HG03066 (cell line): ENCODE measurements at regions not wholly inside any gene's neighbourhood (a gene's known extent, or its start where the extent isn't known, plus 50 kb on each side); places are given as distances from the start of the nearest gene placed in this dataset.

ENCODE experiments used
- ATAC-seq: cut with Tn5 transposase; IDR thresholded peaks from one replicate; pipeline ENCODE4 v1.9.1; 2021; ENCODE audit warnings: low read depth; ENCODE audit not compliant: unreplicated experiment

GRCh38 chr11:122186439-122187080 is 70.5 kb upstream of the BLID start:
- no peak for ATAC-seq

GRCh38 chr11:122183933-122184332 is 67.9 kb upstream of the BLID start:
- ATAC-seq = no peak

- no peak for ATAC-seq
Observed at GRCh38 chr11:122181893-122182292, 65.9 kb upstream of the BLID start.

GRCh38 chr11:122181372-122181771 is 65.4 kb upstream of the BLID start:
- no peak for ATAC-seq

- no peak for ATAC-seq
Observed at GRCh38 chr11:122179961-122180834, 64.2 kb upstream of the BLID start.

- no peak for ATAC-seq
Observed at GRCh38 chr11:122178795-122179194, 62.8 kb upstream of the BLID start.

- ATAC-seq = no peak
Observed at GRCh38 chr11:122177238-122177637, 61.2 kb upstream of the BLID start.

GRCh38 chr11:122176651-122177050 is 60.6 kb upstream of the BLID start:
- ATAC-seq = no peak

GRCh38 chr11:122175306-122175705 is 59.3 kb upstream of the BLID start:
- no peak for ATAC-seq

GRCh38 chr11:122173587-122173986 is 57.6 kb upstream of the BLID start:
- no peak for ATAC-seq

- no peak for ATAC-seq
Observed at GRCh38 chr11:122173074-122173450, 57.0 kb upstream of the BLID start.

- no peak for ATAC-seq
Observed at GRCh38 chr11:122172352-122173073, 56.5 kb upstream of the BLID start.

GRCh38 chr11:122170815-122171475 is 54.9 kb upstream of the BLID start:
- ATAC-seq = no peak

- ATAC-seq = no peak
Observed at GRCh38 chr11:122168218-122168617, 52.2 kb upstream of the BLID start.

- ATAC-seq = no peak
Observed at GRCh38 chr11:122167100-122167499, 51.1 kb upstream of the BLID start.

GRCh38 chr11:122165607-122166371 is 49.8 kb upstream of the BLID start:
- no peak for ATAC-seq
